ENCODE measurements at regions not wholly inside any gene's neighbourhood (a gene's known extent, or its start where the extent isn't known, plus 50 kb on each side); places are given as distances from the start of the nearest gene placed in this dataset.
"Not testable (repeated sequence)": the region's sequence is repeated elsewhere in the genome, so short reads cannot be mapped to it uniquely, and the experiment has no call there.

DNA sequence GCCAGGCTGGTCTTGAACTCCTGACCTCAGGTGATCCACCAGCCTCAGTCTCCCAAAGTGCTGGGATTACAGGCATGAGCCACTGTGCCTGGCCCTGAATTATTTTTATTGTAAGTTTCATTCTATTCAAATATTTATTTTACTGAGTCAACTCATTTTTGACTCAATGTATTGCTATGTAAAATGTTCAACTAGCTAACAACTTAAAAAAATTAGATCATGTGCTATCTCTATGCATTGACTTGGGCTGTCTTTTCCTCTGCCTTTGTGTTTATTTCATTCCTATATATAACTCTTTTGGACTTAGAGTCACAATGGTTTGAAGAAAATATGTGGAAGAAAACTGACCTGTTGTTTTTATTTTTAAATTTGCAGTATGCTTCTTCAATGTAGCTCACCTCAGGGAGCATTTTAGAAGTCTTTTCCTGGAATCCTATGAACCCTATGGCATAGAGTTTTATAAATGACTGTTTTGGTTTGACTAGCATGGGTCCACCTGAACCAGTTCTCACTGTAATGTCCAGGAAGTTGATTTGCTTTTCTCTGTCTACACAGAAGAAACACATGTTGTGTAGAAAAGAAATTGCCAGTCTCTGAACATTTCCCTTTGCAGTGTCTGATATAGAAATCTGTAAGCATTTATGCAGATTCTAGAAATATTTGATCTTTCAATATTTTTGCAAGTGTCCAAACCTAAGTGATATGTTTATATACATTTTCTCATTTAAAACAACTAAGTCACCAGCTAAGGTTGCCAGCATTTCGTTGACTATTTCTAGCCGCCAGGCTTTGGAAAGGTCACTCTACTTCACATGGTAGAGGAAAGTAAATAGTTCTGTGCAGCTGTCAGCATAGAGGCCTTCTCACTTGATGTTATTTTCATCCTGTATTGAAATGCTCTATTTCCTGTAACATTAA is 138.8 kb downstream of the PCSK1 start:
- no peak overlapping the region for H3K27ac ChIP-seq (ENCODE audit: low read depth, low read length, poor library complexity, severe bottlenecking)
- H3K27me3 ChIP-seq (replicated peaks; ENCODE audit: insufficient read depth, low read depth, low read length, poor library complexity): no peaks in the 10 kb centered on the region
- no peaks in the 10 kb centered on the region for H3K4me1 ChIP-seq (ENCODE audit: insufficient read depth, low read length, poor library complexity, severe bottlenecking)
- no peak for DNase-seq (ENCODE audit: low spot score)
- BruUV-seq (replicated peaks): no TSS peak
- no peak overlapping the region for H3K4me3 ChIP-seq (ENCODE audit: low read depth, low read length, poor library complexity, severe bottlenecking)
- ChIA-PET POLR2A (ENCODE audit: low non-redundant PET) (no interaction called here), CTCF (no interaction called here)
- H3K9me3 ChIP-seq (ENCODE audit: low read depth, low read length, poor library complexity, severe bottlenecking): no peaks in the 10 kb centered on the region
- no peaks in the 10 kb centered on the region for H3K36me3 ChIP-seq (ENCODE audit: insufficient read depth, low read length, poor library complexity, severe bottlenecking)
- TF ChIP-seq, protein P1, sequence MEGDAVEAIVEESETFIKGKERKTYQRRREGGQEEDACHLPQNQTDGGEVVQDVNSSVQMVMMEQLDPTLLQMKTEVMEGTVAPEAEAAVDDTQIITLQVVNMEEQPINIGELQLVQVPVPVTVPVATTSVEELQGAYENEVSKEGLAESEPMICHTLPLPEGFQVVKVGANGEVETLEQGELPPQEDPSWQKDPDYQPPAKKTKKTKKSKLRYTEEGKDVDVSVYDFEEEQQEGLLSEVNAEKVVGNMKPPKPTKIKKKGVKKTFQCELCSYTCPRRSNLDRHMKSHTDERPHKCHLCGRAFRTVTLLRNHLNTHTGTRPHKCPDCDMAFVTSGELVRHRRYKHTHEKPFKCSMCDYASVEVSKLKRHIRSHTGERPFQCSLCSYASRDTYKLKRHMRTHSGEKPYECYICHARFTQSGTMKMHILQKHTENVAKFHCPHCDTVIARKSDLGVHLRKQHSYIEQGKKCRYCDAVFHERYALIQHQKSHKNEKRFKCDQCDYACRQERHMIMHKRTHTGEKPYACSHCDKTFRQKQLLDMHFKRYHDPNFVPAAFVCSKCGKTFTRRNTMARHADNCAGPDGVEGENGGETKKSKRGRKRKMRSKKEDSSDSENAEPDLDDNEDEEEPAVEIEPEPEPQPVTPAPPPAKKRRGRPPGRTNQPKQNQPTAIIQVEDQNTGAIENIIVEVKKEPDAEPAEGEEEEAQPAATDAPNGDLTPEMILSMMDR (conservative IDR thresholded peaks at IDR 0.05; ENCODE audit: low read depth, low read length): no peak
- no peak for TF ChIP-seq EZH2 (IDR thresholded peaks at IDR 0.05; ENCODE audit: borderline replicate concordance, low read depth, low read length, poor library complexity, severe bottlenecking)
- intact Hi-C loops (cut with micrococcal nuclease; ENCODE audit: unreplicated experiment): no loop called here

GRCh38 chr5:96292582-96293247 is 140.3 kb downstream of the PCSK1 start:
- intact Hi-C loops (cut with micrococcal nuclease; ENCODE audit: unreplicated experiment): no loop called here
- no peak overlapping the region for H3K4me3 ChIP-seq (ENCODE audit: low read depth, low read length, poor library complexity, severe bottlenecking)
- ChIA-PET POLR2A (ENCODE audit: low non-redundant PET) (no interaction called here), CTCF (no interaction called here)
- DNase-seq (ENCODE audit: low spot score): no peak
- H3K9me3 ChIP-seq (ENCODE audit: low read depth, low read length, poor library complexity, severe bottlenecking): no peaks in the 10 kb centered on the region
- no TSS peak for BruUV-seq (replicated peaks)
- no peaks in the 10 kb centered on the region for H3K36me3 ChIP-seq (ENCODE audit: insufficient read depth, low read length, poor library complexity, severe bottlenecking)
- H3K27me3 ChIP-seq (replicated peaks; ENCODE audit: insufficient read depth, low read depth, low read length, poor library complexity): no peaks in the 10 kb centered on the region
- no peaks in the 10 kb centered on the region for H3K4me1 ChIP-seq (ENCODE audit: insufficient read depth, low read length, poor library complexity, severe bottlenecking)
- no peak for TF ChIP-seq EZH2 (IDR thresholded peaks at IDR 0.05; ENCODE audit: borderline replicate concordance, low read depth, low read length, poor library complexity, severe bottlenecking)
- TF ChIP-seq, protein P1 (conservative IDR thresholded peaks at IDR 0.05; ENCODE audit: low read depth, low read length): no peak
- no peak overlapping the region for H3K27ac ChIP-seq (ENCODE audit: low read depth, low read length, poor library complexity, severe bottlenecking)

- H3K27me3 ChIP-seq (replicated peaks; ENCODE audit: insufficient read depth, low read depth, low read length, poor library complexity); BruUV-seq (replicated peaks); H3K4me1 ChIP-seq (ENCODE audit: insufficient read depth, low read length, poor library complexity, severe bottlenecking); CTCF ChIA-PET; DNase-seq (ENCODE audit: low spot score); intact Hi-C loops (cut with micrococcal nuclease; ENCODE audit: unreplicated experiment); POLR2A ChIA-PET (ENCODE audit: low non-redundant PET); H3K36me3 ChIP-seq (ENCODE audit: insufficient read depth, low read length, poor library complexity, severe bottlenecking); H3K4me3 ChIP-seq (ENCODE audit: low read depth, low read length, poor library complexity, severe bottlenecking); H3K27ac ChIP-seq (ENCODE audit: low read depth, low read length, poor library complexity, severe bottlenecking); H3K9me3 ChIP-seq (ENCODE audit: low read depth, low read length, poor library complexity, severe bottlenecking): not testable (repeated sequence)
Measured at GRCh38 chr5:96289287-96289686, 143.8 kb downstream of the PCSK1 start.
